NT2/D1 (cell line): ENCODE measurements at regions not wholly inside any gene's neighbourhood (a gene's known extent, or its start where the extent isn't known, plus 50 kb on each side); places are given as distances from the start of the nearest gene placed in this dataset.

Experiments used
- SUZ12 ChIP-seq: IDR thresholded peaks from 2 replicates; pipeline ENCODE4 v1.6.1; 2011; ENCODE audit not compliant: insufficient read length, insufficient read depth; ENCODE audit errors: extremely low read depth
- YY1 ChIP-seq: IDR thresholded peaks from 2 replicates; pipeline ENCODE4 v1.6.1; 2011; ENCODE audit not compliant: insufficient read length, insufficient read depth
- ZNF274 ChIP-seq: IDR thresholded peaks from 2 replicates; pipeline ENCODE4 v1.6.1; 2011; ENCODE audit warnings: mild to moderate bottlenecking, low read depth, low read length

DNA sequence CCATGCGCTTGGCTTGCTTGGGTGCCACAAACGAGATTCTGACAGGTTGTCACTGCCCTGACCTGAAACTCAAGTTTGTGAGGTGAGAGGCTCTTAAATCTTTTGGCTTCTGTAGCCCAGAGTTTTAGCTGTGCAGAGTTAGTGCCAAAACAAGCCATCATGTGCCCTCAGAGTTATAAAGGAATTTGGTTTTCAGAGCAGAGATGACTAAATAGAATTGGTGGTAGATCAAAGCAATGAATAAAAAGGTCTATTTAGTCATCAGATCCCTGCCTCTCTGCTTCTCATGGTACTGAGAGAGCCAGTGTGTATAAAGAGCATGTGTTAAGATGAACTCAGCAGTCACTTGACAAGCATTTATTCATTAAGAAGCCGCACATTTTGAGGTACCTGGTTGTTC, 207.5 kb upstream of the DPH6 start:
- TF ChIP-seq YY1 = no peak
- TF ChIP-seq ZNF274 = no peak
- TF ChIP-seq SUZ12 = no peak
